ENCODE measurements at regions not wholly inside any gene's neighbourhood (a gene's known extent, or its start where the extent isn't known, plus 50 kb on each side); places are given as distances from the start of the nearest gene placed in this dataset.
"Not testable (repeated sequence)": the region's sequence is repeated elsewhere in the genome, so short reads cannot be mapped to it uniquely, and the experiment has no call there.

- DNase-seq = no peak
These were observed 232.0 kb upstream of the NRXN1 start for GRCh38 chr2:51263951-51264350.

DNA sequence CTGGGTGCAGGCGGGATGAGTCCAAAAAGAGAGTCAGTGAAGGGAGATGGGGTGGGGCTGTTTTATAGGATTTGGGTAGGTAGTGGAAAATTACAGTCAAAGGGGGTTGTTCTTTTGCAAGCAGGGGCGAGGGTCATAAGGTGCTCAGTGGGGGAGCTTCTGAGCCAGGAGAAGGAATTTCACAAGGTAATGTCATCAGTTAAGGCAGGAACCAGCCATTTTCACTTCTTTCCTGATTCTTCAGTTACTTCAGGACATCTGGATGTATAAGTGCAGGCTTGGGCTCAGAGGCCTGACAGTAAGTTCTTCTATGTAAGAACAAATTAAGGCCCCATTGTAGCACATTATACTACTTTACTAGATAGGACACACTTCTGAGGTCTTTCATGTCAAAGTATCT, 231.2 kb upstream of the NRXN1 start:
- not testable (repeated sequence) for DNase-seq

DNA sequence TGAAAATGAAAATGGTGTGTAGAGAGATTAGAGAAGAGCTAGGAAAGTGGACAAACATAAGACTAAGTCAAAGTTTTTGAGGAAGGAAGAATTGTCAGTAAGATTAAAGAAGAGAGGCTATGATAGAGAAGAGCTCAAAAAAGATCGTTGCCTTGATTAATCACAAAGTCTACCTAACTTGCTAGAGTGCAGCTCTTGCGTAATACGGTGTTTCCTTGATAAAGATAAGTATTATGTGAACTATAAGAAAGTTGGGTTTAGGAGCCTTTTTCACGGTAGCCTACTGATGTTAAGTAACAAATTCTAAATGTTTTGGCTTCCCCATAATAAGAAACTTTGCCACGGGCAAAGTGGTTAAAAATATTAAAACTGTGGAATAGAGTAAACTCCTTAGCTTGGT, 226.4 kb upstream of the NRXN1 start:
- DNase-seq = no peak

DNA sequence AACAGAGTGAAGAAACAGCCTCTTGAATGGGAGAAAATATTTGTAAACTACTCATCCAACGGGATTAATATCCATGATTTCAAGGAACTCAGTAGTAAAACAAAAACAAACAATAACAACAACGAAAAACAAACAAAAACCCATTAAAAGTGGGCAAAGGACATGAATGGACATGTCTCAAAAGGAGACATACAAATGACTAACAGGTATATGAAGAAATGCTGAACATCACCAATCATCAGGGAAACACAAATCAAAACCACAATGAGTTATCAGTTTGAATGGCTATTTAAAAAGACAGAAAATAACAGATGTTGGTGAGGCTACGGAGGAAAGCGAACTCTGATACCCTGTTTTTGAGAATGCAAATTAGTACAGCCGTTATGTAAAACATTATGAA, 224.8 kb upstream of the NRXN1 start:
- no peak for DNase-seq

GRCh38 chr2:51251356-51251755, 219.4 kb upstream of the NRXN1 start:
- DNase-seq = no peak

GRCh38 chr2:51247252-51247805, 215.4 kb upstream of the NRXN1 start:
- DNase-seq = no peak

GRCh38 chr2:51243892-51244535, 212.1 kb upstream of the NRXN1 start:
- no peak for DNase-seq

- no peak for DNase-seq
These were observed 205.8 kb upstream of the NRXN1 start for GRCh38 chr2:51237626-51238271.

GRCh38 chr2:51232027-51232426, 200.1 kb upstream of the NRXN1 start:
- DNase-seq = no peak

GRCh38 chr2:51231071-51231470, 199.1 kb upstream of the NRXN1 start:
- no peak for DNase-seq

DNA sequence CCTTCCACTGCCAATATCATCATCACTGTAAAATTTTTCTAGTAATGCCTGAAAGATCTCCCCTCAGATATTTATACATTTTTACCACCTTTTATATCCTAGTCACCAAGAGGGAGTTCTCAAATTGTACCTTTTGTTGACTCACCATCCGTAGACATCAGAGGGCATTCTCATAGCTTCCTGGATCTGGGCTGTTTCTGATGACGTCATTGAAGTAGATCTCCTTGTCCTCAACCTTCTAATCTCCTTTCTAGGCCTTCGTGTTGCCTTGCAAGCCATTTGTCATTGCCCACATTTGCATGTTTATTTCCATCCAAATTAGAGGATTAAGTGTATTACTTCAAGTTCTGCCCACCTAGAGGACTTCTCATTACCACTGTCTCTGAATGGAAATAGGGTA, 193.4 kb upstream of the NRXN1 start:
- DNase-seq = no peak

DNA sequence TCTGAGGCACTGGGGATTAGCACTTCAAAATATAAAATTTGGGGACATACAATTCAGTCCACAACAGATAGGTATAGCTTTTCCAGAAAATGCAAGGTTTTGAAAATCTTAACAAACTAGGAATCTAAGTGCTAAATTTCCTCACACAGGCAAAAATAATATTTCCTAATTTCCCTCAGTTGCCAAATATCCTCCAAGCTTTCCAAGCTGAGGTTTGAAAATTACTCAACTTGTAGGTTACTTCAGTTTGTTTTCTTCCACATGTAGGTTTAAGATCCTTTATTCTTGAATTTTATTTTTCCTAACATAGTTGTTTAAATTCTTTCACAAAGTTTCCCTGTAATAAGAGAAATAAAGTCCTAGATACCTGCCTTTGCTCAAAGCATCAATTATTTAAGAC, 192.9 kb upstream of the NRXN1 start:
- no peak for DNase-seq

DNA sequence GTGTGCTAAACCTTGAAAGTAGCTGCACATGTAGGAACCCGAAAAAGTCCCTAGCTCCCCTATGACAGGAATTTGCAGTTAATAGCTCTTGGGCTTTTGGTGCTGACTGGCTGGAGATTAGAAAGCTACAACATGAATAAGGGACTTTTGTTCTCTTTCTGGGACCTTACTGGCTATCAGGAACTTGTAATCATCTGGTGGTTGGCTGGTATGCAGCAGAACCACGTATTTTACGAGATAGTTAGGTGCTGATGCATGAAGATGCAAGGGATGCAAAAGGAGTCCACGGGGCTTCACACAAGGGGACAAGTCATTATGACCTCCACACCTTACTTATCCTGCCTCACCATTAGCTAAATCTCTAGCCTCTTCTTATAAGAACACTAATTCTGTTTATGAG, 190.2 kb upstream of the NRXN1 start:
- DNase-seq = no peak

DNA sequence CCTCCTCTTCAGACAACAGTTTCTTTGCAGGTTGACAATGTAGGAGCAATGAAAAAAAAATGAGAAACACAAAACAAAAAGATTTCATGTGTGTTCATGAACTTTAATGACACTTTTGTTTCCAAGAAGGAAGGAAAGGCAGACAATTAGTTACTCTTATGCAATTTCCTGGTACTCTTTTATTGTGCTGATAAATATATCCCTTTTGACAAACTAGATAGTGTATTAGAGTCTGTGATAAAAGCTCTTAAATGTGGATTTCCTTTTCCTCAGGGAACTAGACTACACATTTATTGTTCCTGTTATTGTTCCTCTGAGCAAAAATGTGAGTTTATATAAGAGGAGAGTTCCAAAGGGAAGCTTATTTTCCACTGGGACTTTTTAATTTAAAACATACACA, 188.7 kb upstream of the NRXN1 start:
- DNase-seq = no peak

DNA sequence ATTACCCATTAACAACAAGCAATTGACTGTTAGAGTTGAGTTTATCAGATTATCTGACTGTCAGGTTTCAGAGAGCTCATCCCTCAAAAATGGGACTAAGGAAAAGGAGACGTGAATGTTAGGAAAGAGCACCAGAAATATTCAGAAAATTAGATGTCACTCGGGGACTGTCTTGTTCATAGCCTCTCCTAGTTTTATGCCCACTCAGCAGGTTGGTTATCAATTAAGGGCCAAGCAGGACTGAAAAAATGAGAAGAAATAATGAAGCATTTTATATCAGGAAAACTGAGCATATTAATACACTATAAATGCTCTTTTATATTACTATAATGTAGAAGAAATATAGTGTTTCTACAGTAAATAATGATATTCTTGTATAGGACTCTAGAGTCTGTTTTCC, 188.1 kb upstream of the NRXN1 start:
- no peak for DNase-seq

DNA sequence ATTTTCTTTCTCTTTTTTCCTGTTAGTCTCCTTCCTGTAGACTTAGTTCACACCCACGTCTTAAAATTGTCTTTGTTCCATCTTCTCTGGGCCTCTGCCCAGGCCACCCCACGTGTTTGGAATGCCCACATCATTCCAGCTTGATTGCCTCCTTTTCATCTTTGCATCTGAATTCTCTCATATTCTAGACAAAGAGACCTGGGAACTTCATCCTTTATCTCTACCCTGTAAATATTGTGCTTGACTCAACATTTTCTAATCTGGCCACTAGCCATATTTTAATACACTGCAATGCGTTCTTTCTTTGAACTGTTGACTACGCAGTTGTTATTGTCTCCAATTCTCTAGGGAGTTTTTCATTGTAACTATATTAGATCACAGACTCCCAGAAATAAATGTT, 187.5 kb upstream of the NRXN1 start:
- peak; percentile 70 for DNase-seq

GRCh38 chr2:51218047-51218446, 186.1 kb upstream of the NRXN1 start:
- DNase-seq = peak; percentile 60

DNA sequence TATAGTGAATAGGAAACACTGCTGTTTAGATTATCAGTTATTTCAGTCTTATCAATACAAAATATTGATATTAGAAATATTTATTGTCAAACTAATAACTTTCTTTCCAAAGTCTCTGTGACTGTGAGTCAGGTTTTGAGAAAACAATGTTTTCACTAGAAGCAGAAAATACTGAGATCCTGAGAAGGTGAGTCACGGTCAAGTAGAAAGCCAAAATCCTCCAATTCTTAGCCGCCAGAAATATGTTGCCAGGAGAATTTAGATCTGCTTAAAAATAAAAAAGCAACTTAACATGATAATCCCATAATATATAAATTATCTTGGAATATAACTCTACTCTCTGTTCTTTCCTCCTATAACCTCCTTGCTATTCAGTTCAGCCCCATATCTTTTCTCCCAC, 181.9 kb upstream of the NRXN1 start:
- DNase-seq = peak; percentile 32

DNA sequence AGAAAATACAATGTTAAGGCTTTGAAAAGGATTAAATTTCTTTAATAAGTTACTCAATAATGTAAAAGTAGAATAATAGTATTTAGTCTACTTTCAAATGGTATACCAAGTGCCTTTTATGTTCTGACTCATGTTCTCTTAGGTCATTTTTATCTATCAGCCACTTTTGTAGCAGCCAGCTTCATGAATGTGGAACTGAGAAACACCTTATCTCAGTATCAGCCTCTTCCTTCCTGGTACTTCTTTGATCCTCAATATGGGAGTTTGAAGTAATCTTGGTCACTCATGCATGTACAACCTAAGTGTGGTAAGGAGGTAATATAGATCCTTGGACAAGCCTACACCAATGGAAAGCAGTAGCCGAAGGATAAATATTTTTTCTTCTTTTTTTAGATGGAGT, 180.4 kb upstream of the NRXN1 start:
- DNase-seq = no peak

- no peak for DNase-seq
These were observed 176.6 kb upstream of the NRXN1 start for GRCh38 chr2:51208521-51208920.

- no peak for DNase-seq
These were observed 169.4 kb upstream of the NRXN1 start for GRCh38 chr2:51201295-51201694.

DNA sequence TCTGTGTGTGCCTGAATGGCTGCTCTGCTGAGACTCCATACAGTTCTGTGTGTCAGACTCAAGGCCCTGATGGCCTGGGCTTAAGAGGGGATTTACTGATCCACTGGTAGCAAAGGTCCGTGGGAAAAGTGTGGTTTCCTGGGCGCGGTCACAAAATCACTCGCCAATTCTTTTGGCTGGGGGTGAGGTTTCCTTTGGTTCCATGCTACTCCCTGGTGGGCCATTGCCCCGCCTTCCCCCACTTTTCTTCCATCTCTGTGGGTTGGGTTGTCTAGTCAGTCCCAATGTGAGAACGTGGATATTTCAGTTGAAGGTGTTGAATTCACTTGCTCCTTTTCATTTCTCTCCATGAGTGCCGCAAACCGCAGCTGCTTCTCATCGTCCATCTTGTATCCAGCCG, 162.7 kb upstream of the NRXN1 start:
- DNase-seq = no peak

DNA sequence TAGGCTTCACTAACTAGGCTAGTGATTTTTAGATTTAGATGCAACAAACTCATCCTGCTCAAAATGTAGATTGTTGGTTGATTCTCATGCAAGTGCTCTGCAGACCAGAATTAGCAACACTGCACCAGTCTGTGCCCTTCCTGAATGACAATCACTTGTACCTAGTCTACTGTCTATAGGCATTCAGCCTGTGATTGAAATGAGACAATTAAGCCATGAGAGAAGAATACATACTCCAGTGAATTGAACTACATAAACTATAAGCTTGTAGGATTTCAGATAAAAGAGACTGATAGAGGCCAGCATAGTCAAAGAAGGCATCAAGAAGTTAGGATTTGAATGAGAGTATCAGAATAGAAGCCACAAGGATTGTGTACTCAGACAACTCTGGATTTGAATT, 138.3 kb upstream of the NRXN1 start:
- no peak for DNase-seq

- peak; percentile 44 for DNase-seq
These were observed 133.8 kb upstream of the NRXN1 start for GRCh38 chr2:51165534-51166260.
